ENCODE measurements at regions not wholly inside any gene's neighbourhood (a gene's known extent, or its start where the extent isn't known, plus 50 kb on each side); places are given as distances from the start of the nearest gene placed in this dataset.

DNA sequence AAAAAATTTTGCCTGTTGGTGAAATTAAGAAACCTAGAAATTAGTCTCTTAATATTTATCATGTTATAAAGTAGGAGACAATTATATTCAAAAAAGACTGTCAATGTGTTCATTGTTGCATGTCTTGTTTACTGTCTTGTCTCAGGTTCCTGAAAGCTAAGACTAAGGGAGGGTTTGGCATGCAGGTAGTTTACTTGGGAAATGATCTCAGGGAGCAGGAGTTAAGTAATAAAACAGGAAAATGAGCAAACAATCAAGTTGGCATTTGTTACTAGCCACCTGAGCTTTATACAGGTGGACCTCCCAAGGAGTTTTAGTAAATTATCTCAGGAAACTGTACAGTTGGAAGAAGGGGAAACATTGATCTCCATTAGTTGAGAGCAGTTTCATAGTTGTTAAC lies 188.0 kb upstream of the MDGA2 start:
- TF ChIP-seq, protein P1, sequence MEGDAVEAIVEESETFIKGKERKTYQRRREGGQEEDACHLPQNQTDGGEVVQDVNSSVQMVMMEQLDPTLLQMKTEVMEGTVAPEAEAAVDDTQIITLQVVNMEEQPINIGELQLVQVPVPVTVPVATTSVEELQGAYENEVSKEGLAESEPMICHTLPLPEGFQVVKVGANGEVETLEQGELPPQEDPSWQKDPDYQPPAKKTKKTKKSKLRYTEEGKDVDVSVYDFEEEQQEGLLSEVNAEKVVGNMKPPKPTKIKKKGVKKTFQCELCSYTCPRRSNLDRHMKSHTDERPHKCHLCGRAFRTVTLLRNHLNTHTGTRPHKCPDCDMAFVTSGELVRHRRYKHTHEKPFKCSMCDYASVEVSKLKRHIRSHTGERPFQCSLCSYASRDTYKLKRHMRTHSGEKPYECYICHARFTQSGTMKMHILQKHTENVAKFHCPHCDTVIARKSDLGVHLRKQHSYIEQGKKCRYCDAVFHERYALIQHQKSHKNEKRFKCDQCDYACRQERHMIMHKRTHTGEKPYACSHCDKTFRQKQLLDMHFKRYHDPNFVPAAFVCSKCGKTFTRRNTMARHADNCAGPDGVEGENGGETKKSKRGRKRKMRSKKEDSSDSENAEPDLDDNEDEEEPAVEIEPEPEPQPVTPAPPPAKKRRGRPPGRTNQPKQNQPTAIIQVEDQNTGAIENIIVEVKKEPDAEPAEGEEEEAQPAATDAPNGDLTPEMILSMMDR (IDR thresholded peaks at IDR 0.05), result no peak
- no peak for TF ChIP-seq POLR2A (IDR thresholded peaks at IDR 0.05)
